PC-9 (cell line): ENCODE measurements at regions not wholly inside any gene's neighbourhood (a gene's known extent, or its start where the extent isn't known, plus 50 kb on each side); places are given as distances from the start of the nearest gene placed in this dataset.

ENCODE experiments used
- BruUV-seq: library from RNA; stranded (reverse); fragments of 400-500 nt; replicated peaks from 2 replicates; lab custom pipeline; 2021; lab: Mats Ljungman, UMichigan
- CTCF ChIA-PET: fragments of 300-600 bp; sonication (Branson Sonifier 250); formaldehyde crosslinking; loops from one replicate; lab custom pipeline; 2022; ENCODE audit warnings: antibody characterized with exemption; lab: Charles Lee
- POLR2A ChIA-PET: fragments of 300-600 bp; sonication (Branson Sonifier 250); formaldehyde crosslinking; loops from one replicate; lab custom pipeline; 2022; ENCODE audit warnings: antibody characterized with exemption; ENCODE audit not compliant: unreplicated experiment; lab: Charles Lee
- DNase-seq, 2 experiments: peaks; one replicate each; pipeline versions ENCODE4 v3.0.0 to v3.0.0-alpha.2; 2015 to 2022; ENCODE audit warnings: mixed read lengths in 1 of 2
- H2AFZ ChIP-seq: fragments of 200-600 bp; sonication (generic); 2 replicates; pipeline ENCODE4 v1.8.1; 2017; ENCODE audit warnings: antibody characterized with exemption
- H3F3A ChIP-seq: fragments of 200-600 bp; sonication (generic); 2 replicates; pipeline ENCODE4 v1.8.1; 2017; ENCODE audit warnings: antibody characterized with exemption, mild to moderate bottlenecking, low read depth; ENCODE audit not compliant: insufficient read depth
- H3K27ac ChIP-seq: fragments of 200-600 bp; sonication (generic); 2 replicates; pipeline ENCODE4 v1.6.1; 2016; ENCODE audit warnings: mixed run types
- H3K27me3 ChIP-seq: fragments of 200-600 bp; sonication (generic); 2 replicates; pipeline ENCODE4 v1.6.1; 2016; ENCODE audit warnings: low read depth, mixed run types; ENCODE audit not compliant: insufficient read depth
- H3K36me3 ChIP-seq: fragments of 200-600 bp; sonication (generic); 2 replicates; pipeline ENCODE4 v1.6.1; 2016; ENCODE audit warnings: low read depth, mixed run types
- H3K4me1 ChIP-seq: fragments of 200-600 bp; sonication (generic); replicated peaks from 2 replicates; pipeline ENCODE4 v1.6.1; 2016; ENCODE audit warnings: mixed run types; ENCODE audit not compliant: insufficient read depth
- H3K4me2 ChIP-seq: fragments of 200-600 bp; sonication (generic); 2 replicates; pipeline ENCODE4 v1.6.1; 2017; ENCODE audit warnings: mixed run types
- H3K4me3 ChIP-seq: fragments of 200-600 bp; sonication (generic); 2 replicates; pipeline ENCODE4 v1.6.1; 2016; ENCODE audit warnings: mixed run types
- H3K79me2 ChIP-seq: fragments of 200-600 bp; sonication (generic); 2 replicates; pipeline ENCODE4 v1.6.1; 2017; ENCODE audit warnings: low read depth, mixed run types
- H3K9me2 ChIP-seq: fragments of 200-600 bp; sonication (generic); 2 replicates; pipeline ENCODE4 v1.8.1; 2017; ENCODE audit warnings: mild to moderate bottlenecking; ENCODE audit not compliant: insufficient read depth
- H3K9me3 ChIP-seq: fragments of 200-600 bp; sonication (generic); 2 replicates; pipeline ENCODE4 v1.8.1; 2016; ENCODE audit warnings: low read depth; ENCODE audit not compliant: insufficient read depth
- H4K20me1 ChIP-seq: fragments of 200-600 bp; sonication (generic); 2 replicates; pipeline ENCODE4 v1.8.1; 2017; ENCODE audit not compliant: insufficient read depth
- CTCF ChIP-seq: fragments of 200-600 bp; sonication (generic); conservative IDR thresholded peaks from 2 replicates; pipeline ENCODE4 v1.6.1; 2017; ENCODE audit warnings: mixed run types, antibody characterized with exemption, mild to moderate bottlenecking, moderate library complexity
- EZH2 ChIP-seq: fragments of 200-600 bp; sonication (generic); IDR thresholded peaks from 2 replicates; pipeline ENCODE4 v1.8.0; 2017; ENCODE audit warnings: antibody characterized with exemption, low read depth
- intact Hi-C: fragments of 100-400 bp; cut with micrococcal nuclease; formaldehyde crosslinking; loops from one replicate; pipeline ENCODE4 v1.10.0; 2022; ENCODE audit not compliant: unreplicated experiment

GRCh38 chr13:81139987-81140386 lies 799.1 kb upstream of the SPRY2 start:
- Histone ChIP-seq H3K9me2 (no peaks in the 10 kb centered on the region), H3K79me2 (no peaks in the 10 kb centered on the region), H3F3A (no peaks in the 10 kb centered on the region), H3K9me3 (no peaks in the 10 kb centered on the region), H4K20me1 (no peaks in the 10 kb centered on the region), H3K4me3 (no peak overlapping the region), H3K4me1 (no peaks in the 10 kb centered on the region), H3K36me3 (no peaks in the 10 kb centered on the region), H2AFZ (no peak overlapping the region), H3K4me2 (no peak overlapping the region), H3K27ac (no peak overlapping the region), H3K27me3 (no peaks in the 10 kb centered on the region)
- no peak for DNase-seq
- TF ChIP-seq EZH2 (no peak), CTCF (no peak)
- BruUV-seq, result no TSS peak
- intact Hi-C loops, result no loop called here
- ChIA-PET CTCF (no interaction called here), POLR2A (no interaction called here)

- Histone ChIP-seq H4K20me1 (no peaks in the 10 kb centered on the region), H2AFZ (no peak overlapping the region), H3K36me3 (no peaks in the 10 kb centered on the region), H3F3A (no peaks in the 10 kb centered on the region), H3K4me1 (no peaks in the 10 kb centered on the region), H3K9me2 (no peaks in the 10 kb centered on the region), H3K9me3 (no peaks in the 10 kb centered on the region), H3K27ac (no peak overlapping the region), H3K27me3 (no peaks in the 10 kb centered on the region), H3K4me3 (no peak overlapping the region), H3K4me2 (no peak overlapping the region), H3K79me2 (no peaks in the 10 kb centered on the region)
- POLR2A ChIA-PET, result interaction anchor here (0.7 kb wide), 1 partner anchor 198 kb away, joined by 5 read pairs; no protein-coding TSS in a partner anchor
- no peak for TF ChIP-seq CTCF
- no peak for TF ChIP-seq EZH2
- DNase-seq, result no peak
- intact Hi-C loops, result no loop called here
- BruUV-seq, result no TSS peak
- CTCF ChIA-PET, result no interaction called here
These were observed 797.5 kb upstream of the SPRY2 start for GRCh38 chr13:81138353-81138980.

GRCh38 chr13:81133066-81133465 lies 792.1 kb upstream of the SPRY2 start:
- no peaks in the 10 kb centered on the region for H3K36me3 ChIP-seq
- H3K79me2 ChIP-seq, result no peaks in the 10 kb centered on the region
- no peaks in the 10 kb centered on the region for H3F3A ChIP-seq
- no TSS peak for BruUV-seq
- DNase-seq, result no peak
- no peaks in the 10 kb centered on the region for H3K9me3 ChIP-seq
- H3K4me2 ChIP-seq, result no peak overlapping the region
- H3K27ac ChIP-seq, result no peak overlapping the region
- H3K4me1 ChIP-seq, result no peaks in the 10 kb centered on the region
- TF ChIP-seq CTCF, result no peak
- TF ChIP-seq EZH2, result no peak
- ChIA-PET CTCF (no interaction called here), POLR2A (no interaction called here)
- no peaks in the 10 kb centered on the region for H4K20me1 ChIP-seq
- no peak overlapping the region for H3K4me3 ChIP-seq
- no peak overlapping the region for H2AFZ ChIP-seq
- intact Hi-C loops, result no loop called here
- no peaks in the 10 kb centered on the region for H3K27me3 ChIP-seq
- no peaks in the 10 kb centered on the region for H3K9me2 ChIP-seq
